Fibroblast of lung (primary cell): ENCODE measurements at regions not wholly inside any gene's neighbourhood (a gene's known extent, or its start where the extent isn't known, plus 50 kb on each side); places are given as distances from the start of the nearest gene placed in this dataset.

Source experiments
- DNase-seq, 2 donors: peaks; one replicate each; pipeline versions ENCODE4 v3.0.0 to v3.0.0-alpha.2; 2010; ENCODE audit warnings: low read depth in 2 of 2
- H2AFZ ChIP-seq: 2 replicates; pipeline ENCODE4 v1.5.1; 2012; ENCODE audit warnings: low read length, control low read depth, inconsistent platforms
- H3K27ac ChIP-seq: 2 replicates; pipeline ENCODE4 v1.5.1; 2011; ENCODE audit warnings: low read length, control low read depth; ENCODE audit not compliant: insufficient read depth
- H3K27me3 ChIP-seq: 2 replicates; pipeline ENCODE4 v1.5.1; 2011; ENCODE audit warnings: mild to moderate bottlenecking, low read length; ENCODE audit not compliant: control insufficient read depth, insufficient read depth
- H3K36me3 ChIP-seq: 2 replicates; pipeline ENCODE4 v1.5.1; 2011; ENCODE audit warnings: low read length; ENCODE audit not compliant: control insufficient read depth, insufficient read depth
- H3K4me1 ChIP-seq: 2 replicates; pipeline ENCODE4 v1.5.1; 2011; ENCODE audit warnings: low read length; ENCODE audit not compliant: control insufficient read depth, insufficient read depth; ENCODE audit errors: extremely low read depth
- H3K4me2 ChIP-seq: 2 replicates; pipeline ENCODE4 v1.5.1; 2011; ENCODE audit warnings: low read length, control low read depth; ENCODE audit not compliant: insufficient read depth; ENCODE audit errors: extremely low read depth
- H3K4me3 ChIP-seq, 4 experiments: fragments of 200-600 bp in 1 of 4; sonication (generic) in 1 of 4; replicated peaks in 1 of 4; 2 replicates each; pipeline ENCODE4 v1.5.1; 2011 to 2016; ENCODE audit warnings: low read length in 4 of 4, low read depth in 3 of 4, mild to moderate bottlenecking in 3 of 4, control low read depth in 2 of 4, inconsistent platforms in 1 of 4, mixed read lengths in 1 of 4; ENCODE audit not compliant: insufficient read depth in 1 of 4; ENCODE audit errors: control extremely low read depth in 1 of 4
- H3K79me2 ChIP-seq: 2 replicates; pipeline ENCODE4 v1.5.1; 2012; ENCODE audit warnings: mild to moderate bottlenecking, low read length, inconsistent platforms; ENCODE audit not compliant: control insufficient read depth, insufficient read depth
- H3K9ac ChIP-seq: 2 replicates; pipeline ENCODE4 v1.5.1; 2011; ENCODE audit warnings: mild to moderate bottlenecking, low read length, control low read depth; ENCODE audit not compliant: insufficient read depth
- H3K9me3 ChIP-seq: 2 replicates; pipeline ENCODE4 v1.5.1; 2012; ENCODE audit warnings: low read depth, low read length; ENCODE audit not compliant: control insufficient read depth, insufficient read depth
- H4K20me1 ChIP-seq: 2 replicates; pipeline ENCODE4 v1.5.1; 2011; ENCODE audit warnings: low read length; ENCODE audit not compliant: control insufficient read depth, insufficient read depth; ENCODE audit errors: extremely low read depth
- CTCF ChIP-seq, 2 donors: IDR thresholded peaks in 1 of 2; conservative IDR thresholded peaks in 1 of 2; 1 replicate in 1 of 2; 2 replicates in 1 of 2; pipeline ENCODE4 v1.5.1; 2011 to 2012; ENCODE audit warnings: low read length in 2 of 2, control low read depth in 1 of 2, inconsistent platforms in 1 of 2, low read depth in 1 of 2, mild to moderate bottlenecking in 1 of 2
- EZH2 ChIP-seq: IDR thresholded peaks from 2 replicates; pipeline ENCODE4 v1.5.1; 2012; ENCODE audit warnings: low read length, control low read depth, mild to moderate bottlenecking; ENCODE audit errors: missing control alignments

- no peaks in the 10 kb centered on the region for H3K27me3 ChIP-seq
- H4K20me1 ChIP-seq: no peaks in the 10 kb centered on the region
- no peak overlapping the region for H3K9ac ChIP-seq
- H3K27ac ChIP-seq: no peak overlapping the region
- H2AFZ ChIP-seq: no peak overlapping the region
- no peaks in the 10 kb centered on the region for H3K4me1 ChIP-seq
- H3K36me3 ChIP-seq: no peaks in the 10 kb centered on the region
- H3K79me2 ChIP-seq: no peaks in the 10 kb centered on the region
- no peak overlapping the region for H3K4me2 ChIP-seq
- DNase-seq: no peak
- no peak overlapping the region for H3K4me3 ChIP-seq
- TF ChIP-seq CTCF (conservative IDR thresholded peaks at IDR 0.05 in 1 of 2, IDR thresholded peaks at IDR 0.05 in 1 of 2; ENCODE audit: low read depth in 1 of 2, low read length in 2 of 2) (no peak), EZH2 (no peak)
- H3K9me3 ChIP-seq: no peaks in the 10 kb centered on the region
These were observed 725.0 kb downstream of the TLE1 start for GRCh38 chr9:80964374-80964773.

GRCh38 chr9:80957801-80958200, 731.5 kb downstream of the TLE1 start:
- no peak overlapping the region for H3K9ac ChIP-seq
- no peak overlapping the region for H3K4me3 ChIP-seq
- no peaks in the 10 kb centered on the region for H3K36me3 ChIP-seq
- no peaks in the 10 kb centered on the region for H3K79me2 ChIP-seq
- no peak overlapping the region for H2AFZ ChIP-seq
- H3K4me2 ChIP-seq: no peak overlapping the region
- H3K27ac ChIP-seq: no peak overlapping the region
- no peaks in the 10 kb centered on the region for H3K4me1 ChIP-seq
- no peak for TF ChIP-seq CTCF (conservative IDR thresholded peaks at IDR 0.05 in 1 of 2, IDR thresholded peaks at IDR 0.05 in 1 of 2; ENCODE audit: low read depth in 1 of 2, low read length in 2 of 2)
- TF ChIP-seq EZH2: no peak
- peak; percentile 39 to 43 for DNase-seq
- no peaks in the 10 kb centered on the region for H3K9me3 ChIP-seq
- no peaks in the 10 kb centered on the region for H4K20me1 ChIP-seq
- H3K27me3 ChIP-seq: no peaks in the 10 kb centered on the region

DNA sequence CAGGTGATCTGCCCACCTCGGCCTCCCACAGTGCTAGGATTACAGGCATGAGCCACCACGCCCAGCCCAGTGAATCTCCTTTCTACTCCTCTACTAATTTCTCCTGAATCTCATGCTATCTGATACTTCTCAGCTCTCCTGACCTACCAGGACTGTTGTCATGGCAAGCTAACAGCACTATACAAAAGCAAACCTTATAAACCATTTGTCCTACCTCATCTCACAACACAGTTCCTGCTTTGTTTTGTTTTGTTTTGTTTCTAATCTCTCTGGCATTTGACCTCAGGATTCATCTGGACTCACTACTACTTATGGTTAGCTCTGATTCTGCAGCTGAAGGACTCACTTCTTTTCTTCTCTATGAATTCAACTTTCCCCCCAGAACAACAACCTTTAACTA, 734.8 kb downstream of the TLE1 start:
- no peak overlapping the region for H3K4me2 ChIP-seq
- no peak for DNase-seq
- no peak for TF ChIP-seq CTCF (conservative IDR thresholded peaks at IDR 0.05 in 1 of 2, IDR thresholded peaks at IDR 0.05 in 1 of 2; ENCODE audit: low read depth in 1 of 2, low read length in 2 of 2)
- no peak for TF ChIP-seq EZH2

More for the DNA sequence above, 734.8 kb downstream of the TLE1 start:
- Histone ChIP-seq H4K20me1 (no peaks in the 10 kb centered on the region), H3K9me3 (no peaks in the 10 kb centered on the region), H3K9ac (no peak overlapping the region), H3K36me3 (no peaks in the 10 kb centered on the region), H3K27me3 (no peaks in the 10 kb centered on the region), H3K4me1 (no peaks in the 10 kb centered on the region), H3K79me2 (no peaks in the 10 kb centered on the region), H2AFZ (no peak overlapping the region), H3K27ac (no peak overlapping the region), H3K4me3 (no peak overlapping the region)
